ENCODE measurements at regions not wholly inside any gene's neighbourhood (a gene's known extent, or its start where the extent isn't known, plus 50 kb on each side); places are given as distances from the start of the nearest gene placed in this dataset.
"Not testable (repeated sequence)": the region's sequence is repeated elsewhere in the genome, so short reads cannot be mapped to it uniquely, and the experiment has no call there.

DNA sequence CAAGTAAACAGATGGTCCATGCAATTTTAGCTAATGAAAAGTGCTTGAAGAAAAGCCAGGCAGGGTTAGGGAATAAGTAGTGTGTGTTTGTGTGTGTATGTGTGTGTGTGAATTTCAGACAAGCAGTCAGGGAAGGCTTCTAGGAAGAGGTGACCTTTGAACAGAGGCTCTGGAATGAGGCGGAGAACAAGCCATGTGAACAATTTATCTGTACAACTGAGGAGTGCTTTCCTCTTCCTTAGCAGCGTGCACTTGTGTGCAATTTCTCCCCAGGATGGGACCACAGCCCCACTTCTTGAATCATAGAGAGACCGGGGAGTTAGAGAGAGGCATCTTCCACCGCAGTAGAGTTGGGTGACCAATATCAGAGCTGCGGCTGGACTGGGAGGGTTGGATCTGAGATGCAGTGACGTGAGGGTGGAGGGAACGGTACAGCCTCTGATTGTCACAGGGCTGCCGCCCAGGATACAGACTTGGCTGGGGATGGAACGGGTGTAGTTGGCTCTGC lies 69.2 kb upstream of the FAM171A1 start:
- Histone ChIP-seq H3K27ac (no peak overlapping the region), H3K4me1 (no peaks in the 10 kb centered on the region), H3K4me3 (no peak overlapping the region), H3K9me3 (replicated peaks) (no peaks in the 10 kb centered on the region), H3K27me3 (no peaks in the 10 kb centered on the region), H3K36me3 (no peaks in the 10 kb centered on the region)
- DNase-seq: no peak

DNA sequence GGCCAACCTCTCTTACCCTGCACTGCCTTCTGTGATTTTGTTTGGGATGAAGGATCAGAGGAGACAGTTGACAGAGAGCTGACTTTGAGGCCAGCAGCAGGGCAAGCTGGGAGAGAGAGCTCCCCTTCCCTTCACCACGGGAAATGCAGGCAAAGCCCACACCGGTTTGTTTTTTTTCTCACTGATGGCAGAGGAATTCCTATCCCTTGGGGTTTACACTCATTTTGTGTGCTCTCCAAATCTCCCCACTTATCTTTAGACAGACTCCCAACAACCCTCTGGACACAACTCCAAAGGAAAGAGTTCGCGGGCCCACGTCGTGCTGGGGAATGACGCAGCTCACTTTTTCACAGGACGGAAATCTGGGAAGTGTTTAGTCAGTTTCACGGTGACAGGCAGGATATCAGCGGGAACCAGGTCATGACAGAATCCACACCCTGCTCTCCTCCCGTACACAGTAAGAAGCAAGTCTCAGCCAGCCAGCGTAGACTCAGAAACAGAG lies 68.3 kb upstream of the FAM171A1 start:
- H3K4me3 ChIP-seq: peak overlapping the region; percentile 44
- peak; percentile 13 to 43 for DNase-seq

DNA sequence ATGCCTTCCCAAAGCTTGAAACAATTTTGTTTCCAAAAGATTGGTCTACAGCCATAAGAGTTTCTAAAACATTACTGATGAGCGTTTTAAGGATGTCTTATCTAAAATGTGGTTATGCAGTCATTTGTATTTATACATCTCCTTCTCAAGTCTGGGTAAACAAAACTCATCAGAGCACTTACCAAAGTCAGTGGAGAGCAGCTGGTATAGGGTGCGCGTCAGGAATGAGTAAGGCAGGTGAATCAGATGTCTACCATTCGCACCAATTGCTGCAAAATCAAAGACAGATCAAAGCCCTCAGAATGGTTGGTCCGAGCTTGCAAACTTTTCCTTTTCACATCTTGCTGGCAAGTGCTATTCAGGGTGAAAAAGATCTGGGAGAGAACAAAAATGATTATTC lies 65.6 kb upstream of the FAM171A1 start:
- Histone ChIP-seq H3K9me3 (replicated peaks) (no peaks in the 10 kb centered on the region), H3K4me3 (no peak overlapping the region), H3K4me1 (no peaks in the 10 kb centered on the region), H3K27ac (no peak overlapping the region), H3K36me3 (no peaks in the 10 kb centered on the region), H3K27me3 (no peaks in the 10 kb centered on the region)
- DNase-seq: no peak

More for the DNA sequence above, 68.3 kb upstream of the FAM171A1 start:
- no peak overlapping the region for H3K27ac ChIP-seq
- H3K36me3 ChIP-seq: no peaks in the 10 kb centered on the region
- H3K27me3 ChIP-seq: no peaks in the 10 kb centered on the region
- H3K4me1 ChIP-seq: no peaks in the 10 kb centered on the region
- H3K9me3 ChIP-seq (replicated peaks): no peaks in the 10 kb centered on the region

DNA sequence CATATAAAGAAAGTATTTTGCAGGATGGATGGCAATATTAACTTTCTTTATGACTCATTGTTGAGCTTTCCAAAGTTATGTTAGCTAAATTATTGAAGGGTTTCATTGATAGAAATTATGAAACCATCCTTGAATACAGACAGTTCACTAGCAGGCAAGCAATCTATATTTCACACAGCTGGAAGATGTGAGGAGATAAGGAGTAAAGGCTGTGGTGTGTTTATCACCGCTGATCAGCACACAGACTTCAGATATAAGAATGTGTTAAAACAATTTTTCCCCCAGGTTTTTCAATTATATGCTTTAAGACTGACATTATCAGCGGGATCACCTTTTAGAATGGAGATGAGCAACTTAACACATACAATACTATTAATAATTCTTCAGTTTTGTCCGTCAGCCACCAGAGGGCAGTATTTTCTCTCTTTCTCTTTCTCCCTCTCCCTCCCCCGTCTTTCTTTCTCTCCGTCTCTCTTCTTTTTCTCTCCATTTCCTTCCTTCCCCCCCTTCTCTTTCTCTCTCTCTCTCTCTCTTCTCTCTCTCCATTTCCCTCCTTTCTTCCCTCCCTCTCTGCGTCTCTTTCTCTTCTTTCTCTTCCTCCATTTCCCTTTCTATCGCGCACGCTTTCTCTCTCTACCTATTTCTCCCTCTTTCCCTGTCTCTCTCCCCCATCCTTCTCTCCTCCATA lies 62.9 kb upstream of the FAM171A1 start:
- Histone ChIP-seq H3K4me3 (peak overlapping the region; percentile 18; the same call in 1 of the 2 replicates), H3K4me1 (0 out of 2 replicates have a peak, but pooled peaks cover 5% of the 10 kb centered on the region), H3K9me3 (replicated peaks) (no peaks in the 10 kb centered on the region), H3K27me3 (no peaks in the 10 kb centered on the region), H3K36me3 (no peaks in the 10 kb centered on the region), H3K27ac (no peak overlapping the region)
- DNase-seq: peak; percentile 27 to 77

DNA sequence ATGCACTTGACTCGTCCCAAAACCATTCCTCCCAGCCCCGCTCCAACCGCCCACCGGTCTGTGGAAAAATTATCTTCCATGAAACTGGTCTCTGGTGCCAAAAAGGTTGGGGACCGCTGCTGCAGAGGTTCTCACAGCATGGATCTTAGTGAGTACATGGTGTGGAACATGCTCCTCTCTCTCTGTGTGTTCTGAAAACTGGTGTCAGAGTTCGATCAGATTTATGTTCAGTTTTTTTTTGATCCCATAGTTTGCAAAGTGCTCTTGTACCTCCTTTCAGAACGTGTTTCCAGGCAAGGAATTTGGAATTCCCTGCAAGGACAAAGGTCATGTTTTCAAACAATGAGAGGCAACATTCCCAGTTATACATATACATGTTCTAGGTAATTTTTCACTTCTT lies 61.2 kb upstream of the FAM171A1 start:
- no peak for DNase-seq
- no peak overlapping the region for H3K4me3 ChIP-seq
- H3K27me3 ChIP-seq: no peaks in the 10 kb centered on the region
- H3K36me3 ChIP-seq: no peaks in the 10 kb centered on the region
- no peaks in the 10 kb centered on the region for H3K9me3 ChIP-seq (replicated peaks)
- 0 out of 2 replicates have a peak, but pooled peaks cover 5% of the 10 kb centered on the region for H3K4me1 ChIP-seq
- no peak overlapping the region for H3K27ac ChIP-seq

DNA sequence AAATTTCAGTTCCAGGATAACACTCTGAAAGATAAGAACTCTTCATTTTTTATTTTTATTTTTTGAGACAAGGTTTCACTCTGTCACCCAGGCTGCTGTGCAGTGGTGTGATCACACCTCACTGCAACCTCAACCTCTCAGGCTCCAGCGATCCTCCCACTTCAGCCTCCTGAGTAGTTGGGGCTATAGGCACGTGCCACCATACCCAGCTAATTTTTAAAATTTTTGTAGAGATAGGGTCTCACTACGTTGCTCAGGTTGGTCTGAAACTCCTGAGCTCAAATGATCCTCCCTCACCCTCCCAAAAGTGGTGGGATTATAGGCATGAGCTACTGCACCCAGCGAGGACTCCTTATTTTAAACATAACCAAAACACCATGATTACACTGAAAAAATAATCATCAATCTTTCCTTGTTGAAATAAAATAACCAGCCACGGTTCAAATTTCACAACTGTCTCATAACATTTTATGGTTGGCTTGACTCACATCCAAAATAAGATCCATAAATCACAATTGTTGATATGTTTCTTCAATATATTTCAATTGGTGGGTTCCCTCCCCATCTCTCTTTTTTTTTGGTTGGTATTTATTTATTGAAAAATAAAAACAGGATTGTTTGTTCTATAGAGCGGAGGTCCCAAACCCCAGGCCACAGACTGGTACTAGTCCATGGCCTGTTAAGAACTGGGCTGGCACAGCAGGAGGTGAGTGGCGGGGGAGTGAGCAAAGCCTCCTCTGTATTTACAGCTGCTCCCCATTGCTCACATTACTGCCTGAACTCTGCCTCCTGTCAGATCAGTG lies 60.1 kb upstream of the FAM171A1 start:
- no peak overlapping the region for H3K4me3 ChIP-seq
- no peaks in the 10 kb centered on the region for H3K9me3 ChIP-seq (replicated peaks)
- H3K27ac ChIP-seq: no peak overlapping the region
- no peaks in the 10 kb centered on the region for H3K36me3 ChIP-seq
- H3K4me1 ChIP-seq: 0 out of 2 replicates have a peak, but pooled peaks cover 5% of the 10 kb centered on the region
- peak; percentile 60 to 66 for DNase-seq
- no peaks in the 10 kb centered on the region for H3K27me3 ChIP-seq

DNA sequence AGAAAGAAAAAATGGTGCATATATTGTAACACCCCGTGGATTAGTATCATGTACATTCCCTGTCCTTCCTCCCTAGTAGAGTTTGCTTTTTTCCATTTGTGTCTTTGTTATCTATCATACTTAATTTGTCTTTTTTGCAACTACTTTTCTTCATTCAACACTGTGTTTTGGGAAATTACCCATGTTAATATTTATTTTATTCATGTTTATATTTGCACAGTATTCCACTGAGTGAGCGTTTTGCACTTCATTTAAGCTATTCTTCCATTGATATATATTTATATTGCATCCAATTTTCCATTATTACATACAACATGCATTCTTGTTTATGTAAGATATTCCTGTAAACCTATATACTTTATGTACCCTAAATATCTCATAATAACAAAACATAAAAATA lies 57.6 kb upstream of the FAM171A1 start:
- Histone ChIP-seq H3K4me3 (no peak overlapping the region), H3K36me3 (no peaks in the 10 kb centered on the region), H3K9me3 (replicated peaks) (no peaks in the 10 kb centered on the region), H3K27ac (no peak overlapping the region), H3K27me3 (no peaks in the 10 kb centered on the region), H3K4me1 (0 out of 2 replicates have a peak, but pooled peaks cover 5% of the 10 kb centered on the region)
- no peak for DNase-seq

DNA sequence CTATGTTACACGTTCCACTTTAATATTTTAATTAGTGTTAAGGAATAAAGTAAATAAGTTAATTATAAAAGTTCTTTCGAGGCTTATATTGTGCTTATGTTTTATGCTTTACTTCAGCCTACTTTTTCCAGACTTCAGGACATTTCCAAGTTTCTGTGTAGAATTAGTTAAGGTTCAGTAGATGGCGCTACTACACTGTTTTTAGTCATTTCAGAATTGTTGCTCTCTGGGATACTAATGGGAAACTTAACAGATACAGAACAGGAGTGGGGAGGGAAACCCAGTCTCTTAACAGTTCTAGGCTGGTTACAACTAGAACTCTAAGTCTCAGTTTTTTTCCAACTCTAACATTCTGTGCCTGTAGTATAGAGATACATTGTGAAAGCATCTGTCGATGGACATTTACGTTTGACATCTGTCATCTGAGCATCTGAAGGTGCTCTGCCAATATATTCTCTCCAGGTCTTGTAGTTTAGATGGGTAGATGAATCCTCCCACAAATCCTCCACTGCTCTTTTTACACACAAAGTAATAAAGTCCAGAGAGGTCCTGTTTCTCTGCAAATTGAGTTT lies 56.8 kb upstream of the FAM171A1 start:
- Histone ChIP-seq H3K4me3 (no peak overlapping the region), H3K27ac (no peak overlapping the region)
- peak in 1 of 2 experiments; percentile 60 for DNase-seq

DNA sequence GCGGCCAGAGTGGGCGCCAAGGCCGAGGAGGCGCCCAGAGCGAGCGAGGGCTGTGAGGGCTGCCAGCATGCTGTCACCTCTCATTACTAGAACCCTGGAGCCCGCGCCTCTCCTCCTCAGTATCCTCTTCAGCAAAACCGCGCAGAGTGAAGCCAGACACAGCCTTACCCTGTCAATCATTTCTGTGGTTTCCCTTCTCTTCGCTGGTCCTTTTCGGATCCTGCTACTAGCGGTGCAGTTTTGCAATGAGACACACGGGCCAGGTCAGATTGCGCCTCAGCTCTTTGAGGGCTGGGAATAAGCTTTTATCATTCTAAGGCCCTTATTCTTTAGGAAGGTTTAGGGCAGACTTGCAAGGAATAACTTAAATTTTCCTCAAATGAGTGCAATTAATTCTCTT lies 55.5 kb upstream of the FAM171A1 start:
- DNase-seq: no peak
- Histone ChIP-seq H3K27me3 (no peaks in the 10 kb centered on the region), H3K4me1 (0 out of 2 replicates have a peak, but pooled peaks cover 5% of the 10 kb centered on the region), H3K36me3 (no peaks in the 10 kb centered on the region), H3K9me3 (replicated peaks) (no peaks in the 10 kb centered on the region), H3K27ac (no peak overlapping the region), H3K4me3 (no peak overlapping the region)

More for the DNA sequence above, 56.8 kb upstream of the FAM171A1 start:
- Histone ChIP-seq H3K27me3 (no peaks in the 10 kb centered on the region), H3K4me1 (0 out of 2 replicates have a peak, but pooled peaks cover 5% of the 10 kb centered on the region), H3K9me3 (replicated peaks) (no peaks in the 10 kb centered on the region), H3K36me3 (no peaks in the 10 kb centered on the region)

DNA sequence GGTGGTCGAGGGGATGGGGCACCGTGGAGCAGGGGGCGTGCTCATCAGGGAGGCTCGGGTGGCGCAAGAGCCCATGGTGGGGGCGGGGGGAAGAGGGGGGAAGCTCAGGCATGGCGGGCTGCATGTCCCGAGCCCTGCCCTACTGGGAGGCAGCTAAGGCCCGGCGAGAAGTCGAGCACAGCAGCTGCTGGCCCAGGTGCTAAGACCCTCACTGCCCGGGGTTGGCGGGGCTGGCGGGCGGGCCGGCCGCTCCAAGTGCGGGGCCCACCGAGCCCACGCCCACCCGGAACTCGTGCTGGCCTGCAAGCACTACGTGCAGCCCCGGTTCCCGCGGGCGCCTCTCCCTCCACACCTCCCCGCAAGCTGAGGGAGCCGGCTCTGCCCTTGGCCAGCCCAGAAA lies 55.0 kb upstream of the FAM171A1 start:
- H3K9me3 ChIP-seq (replicated peaks): no peaks in the 10 kb centered on the region
- no peaks in the 10 kb centered on the region for H3K27me3 ChIP-seq
- DNase-seq: no peak
- H3K4me1 ChIP-seq: 0 out of 2 replicates have a peak, but pooled peaks cover 1% of the 10 kb centered on the region
- H3K4me3 ChIP-seq: no peak overlapping the region
- no peak overlapping the region for H3K27ac ChIP-seq
- H3K36me3 ChIP-seq: no peaks in the 10 kb centered on the region

DNA sequence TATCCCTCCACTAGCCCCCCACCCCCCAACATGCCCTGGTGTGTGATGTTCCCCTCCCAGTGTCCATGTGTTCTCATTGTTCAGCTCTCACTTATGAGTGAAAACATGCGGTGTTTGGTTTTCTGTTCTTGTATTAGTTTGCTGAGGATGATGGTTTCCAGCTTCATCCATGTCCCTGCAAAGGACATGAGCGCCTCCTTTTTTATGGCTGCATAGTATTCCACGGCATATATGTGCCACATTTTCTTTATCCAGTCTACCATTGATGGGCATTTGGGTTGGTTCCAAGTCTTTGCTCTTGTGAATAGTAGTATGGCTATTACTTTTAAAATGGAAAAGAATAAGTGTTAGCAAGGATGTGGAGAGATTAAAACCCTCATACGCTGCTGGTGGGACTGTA lies 50.8 kb upstream of the FAM171A1 start:
- H3K4me3 ChIP-seq; DNase-seq; H3K36me3 ChIP-seq; H3K27ac ChIP-seq; H3K9me3 ChIP-seq (replicated peaks); H3K27me3 ChIP-seq; H3K4me1 ChIP-seq: not testable (repeated sequence)

Data from SJCRH30 (cell line).